ENCODE measurements at regions not wholly inside any gene's neighbourhood (a gene's known extent, or its start where the extent isn't known, plus 50 kb on each side); places are given as distances from the start of the nearest gene placed in this dataset.

- TF ChIP-seq ARNTL (CRISPR knock-in tag; IDR thresholded peaks at IDR 0.05; ENCODE audit: borderline replicate concordance, low read depth) (no peak), ZNF8 (CRISPR knock-in tag; IDR thresholded peaks at IDR 0.05) (no peak)
- no peak for ATAC-seq
These were observed 1388.1 kb downstream of the FAM181B start for GRCh38 chr11:81345609-81346008.

GRCh38 chr11:81342966-81343365 lies 1390.7 kb downstream of the FAM181B start:
- no peak for TF ChIP-seq OSR1 (CRISPR knock-in tag; IDR thresholded peaks at IDR 0.05)
- TF ChIP-seq ZNF565 (CRISPR knock-in tag; conservative IDR thresholded peaks at IDR 0.05; ENCODE audit: low read depth): no peak
- no peak for TF ChIP-seq TSHZ2 (CRISPR knock-in tag; IDR thresholded peaks at IDR 0.05)
- no peak for TF ChIP-seq TCF4 (CRISPR knock-in tag; IDR thresholded peaks at IDR 0.05; ENCODE audit: borderline replicate concordance)
- no peak for TF ChIP-seq ZFP30 (CRISPR knock-in tag; IDR thresholded peaks at IDR 0.05)
- no peak for TF ChIP-seq CSRNP3 (CRISPR knock-in tag; IDR thresholded peaks at IDR 0.05)
- no peak for ATAC-seq

- TF ChIP-seq ESRRG (CRISPR knock-in tag; IDR thresholded peaks at IDR 0.05) (no peak), ZFP3 (CRISPR knock-in tag; IDR thresholded peaks at IDR 0.05) (no peak), TCF4 (CRISPR knock-in tag; IDR thresholded peaks at IDR 0.05; ENCODE audit: borderline replicate concordance) (no peak), ZFP30 (CRISPR knock-in tag; IDR thresholded peaks at IDR 0.05) (no peak), ZNF565 (CRISPR knock-in tag; conservative IDR thresholded peaks at IDR 0.05; ENCODE audit: low read depth) (no peak), ZNF70 (CRISPR knock-in tag; IDR thresholded peaks at IDR 0.05) (no peak)
- no peak for ATAC-seq
These were observed 1393.4 kb downstream of the FAM181B start for GRCh38 chr11:81340225-81340624.

GRCh38 chr11:81339521-81339920 lies 1394.1 kb downstream of the FAM181B start:
- TF ChIP-seq TCF4 (CRISPR knock-in tag; IDR thresholded peaks at IDR 0.05; ENCODE audit: borderline replicate concordance) (no peak), ARNTL (CRISPR knock-in tag; IDR thresholded peaks at IDR 0.05; ENCODE audit: borderline replicate concordance, low read depth) (no peak), POU6F1 (CRISPR knock-in tag; IDR thresholded peaks at IDR 0.05; ENCODE audit: borderline replicate concordance, low read depth) (no peak), ZNF565 (CRISPR knock-in tag; conservative IDR thresholded peaks at IDR 0.05; ENCODE audit: low read depth) (no peak)
- ATAC-seq: no peak

GRCh38 chr11:81337756-81338155 lies 1395.9 kb downstream of the FAM181B start:
- no peak for TF ChIP-seq ARNTL (CRISPR knock-in tag; IDR thresholded peaks at IDR 0.05; ENCODE audit: borderline replicate concordance, low read depth)
- TF ChIP-seq POU6F1 (CRISPR knock-in tag; IDR thresholded peaks at IDR 0.05; ENCODE audit: borderline replicate concordance, low read depth): no peak
- TF ChIP-seq BACH2 (CRISPR knock-in tag; IDR thresholded peaks at IDR 0.05; ENCODE audit: borderline replicate concordance): no peak
- TF ChIP-seq ISL1 (CRISPR knock-in tag; IDR thresholded peaks at IDR 0.05): no peak
- TF ChIP-seq OSR1 (CRISPR knock-in tag; IDR thresholded peaks at IDR 0.05): no peak
- no peak for TF ChIP-seq CREB5 (CRISPR knock-in tag; IDR thresholded peaks at IDR 0.05; ENCODE audit: low read depth)
- no peak for TF ChIP-seq ESRRG (CRISPR knock-in tag; IDR thresholded peaks at IDR 0.05)
- TF ChIP-seq ZNF565 (CRISPR knock-in tag; conservative IDR thresholded peaks at IDR 0.05; ENCODE audit: low read depth): no peak
- no peak for ATAC-seq

All from SK-N-SH treated with all-trans-retinoic acid at 6 μM for 48 hours (cell line).